ENCODE measurements at regions not wholly inside any gene's neighbourhood (a gene's known extent, or its start where the extent isn't known, plus 50 kb on each side); places are given as distances from the start of the nearest gene placed in this dataset.

DNA sequence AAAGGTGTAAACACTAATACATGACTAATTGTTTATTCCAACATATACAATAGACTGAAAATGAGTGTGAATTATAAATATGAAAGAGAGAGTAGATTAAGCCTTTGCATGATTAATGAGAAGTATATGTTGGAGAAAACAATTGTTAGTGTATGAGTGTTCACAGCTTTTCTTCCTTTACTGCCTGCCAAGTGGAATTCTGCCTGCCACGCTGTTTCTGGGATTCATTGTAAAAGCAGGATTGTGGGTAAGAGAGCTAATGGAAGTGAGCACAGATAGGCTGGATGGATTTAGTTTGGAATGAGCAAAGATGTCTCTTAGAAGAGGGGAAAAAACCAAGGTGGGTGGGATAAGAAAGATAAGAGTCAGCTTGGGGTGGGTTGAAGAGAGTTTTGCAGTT, 129.6 kb upstream of the NMUR2 start:
- ATAC-seq (ENCODE audit: low FRiP score in 2 of 2) = no peak
- Histone ChIP-seq H3K4me1 (no peaks in the 10 kb centered on the region), H3K4me3 (no peak overlapping the region), H3K36me3 (no peaks in the 10 kb centered on the region), H3K27me3 (no peaks in the 10 kb centered on the region), H3K9me3 (no peaks in the 10 kb centered on the region), H3K27ac (no peak overlapping the region)
- DNase-seq = no peak
- TF ChIP-seq POLR2A (IDR thresholded peaks at IDR 0.05) = no peak
- no peak for TF ChIP-seq POLR2AphosphoS5 (IDR thresholded peaks at IDR 0.05)
- no peak for TF ChIP-seq EP300 (IDR thresholded peaks at IDR 0.05)
- TF ChIP-seq, protein P1, sequence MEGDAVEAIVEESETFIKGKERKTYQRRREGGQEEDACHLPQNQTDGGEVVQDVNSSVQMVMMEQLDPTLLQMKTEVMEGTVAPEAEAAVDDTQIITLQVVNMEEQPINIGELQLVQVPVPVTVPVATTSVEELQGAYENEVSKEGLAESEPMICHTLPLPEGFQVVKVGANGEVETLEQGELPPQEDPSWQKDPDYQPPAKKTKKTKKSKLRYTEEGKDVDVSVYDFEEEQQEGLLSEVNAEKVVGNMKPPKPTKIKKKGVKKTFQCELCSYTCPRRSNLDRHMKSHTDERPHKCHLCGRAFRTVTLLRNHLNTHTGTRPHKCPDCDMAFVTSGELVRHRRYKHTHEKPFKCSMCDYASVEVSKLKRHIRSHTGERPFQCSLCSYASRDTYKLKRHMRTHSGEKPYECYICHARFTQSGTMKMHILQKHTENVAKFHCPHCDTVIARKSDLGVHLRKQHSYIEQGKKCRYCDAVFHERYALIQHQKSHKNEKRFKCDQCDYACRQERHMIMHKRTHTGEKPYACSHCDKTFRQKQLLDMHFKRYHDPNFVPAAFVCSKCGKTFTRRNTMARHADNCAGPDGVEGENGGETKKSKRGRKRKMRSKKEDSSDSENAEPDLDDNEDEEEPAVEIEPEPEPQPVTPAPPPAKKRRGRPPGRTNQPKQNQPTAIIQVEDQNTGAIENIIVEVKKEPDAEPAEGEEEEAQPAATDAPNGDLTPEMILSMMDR (IDR thresholded peaks at IDR 0.05) = no peak
- WGBS, 2 donors = 43 to 58% methylated on average over 1 of the region's 1 CpG

DNA sequence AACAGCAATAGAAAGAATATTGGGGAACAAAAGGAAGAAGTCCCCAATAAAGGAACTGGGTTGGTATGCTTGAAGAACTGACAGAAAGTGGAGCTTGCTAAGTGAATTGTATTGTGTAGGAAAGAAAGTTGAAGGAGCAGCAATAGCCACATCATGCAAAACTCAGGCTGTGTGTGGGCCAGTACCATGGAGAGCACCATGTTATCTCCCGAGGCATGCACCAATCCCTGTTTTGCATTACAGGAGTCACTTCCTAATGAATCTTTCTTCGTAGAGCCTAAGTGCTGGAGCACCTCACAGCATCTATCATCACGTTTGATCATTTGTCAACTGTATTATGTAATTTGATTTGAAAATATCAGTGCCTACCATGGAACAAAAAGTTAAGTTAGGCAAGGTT, 137.7 kb upstream of the NMUR2 start:
- ATAC-seq (ENCODE audit: low FRiP score in 2 of 2) = no peak
- no peak for DNase-seq
- WGBS, 2 donors = 4 to 8% methylated on average over 3 of the region's 3 CpGs

GRCh38 chr5:152546493-152546892, 141.4 kb upstream of the NMUR2 start:
- no peak overlapping the region for H3K27ac ChIP-seq
- no peaks in the 10 kb centered on the region for H3K36me3 ChIP-seq
- DNase-seq (no peak), ATAC-seq (ENCODE audit: low FRiP score in 2 of 2) (no peak)
- no peak overlapping the region for H3K4me3 ChIP-seq
- no peaks in the 10 kb centered on the region for H3K4me1 ChIP-seq
- no peaks in the 10 kb centered on the region for H3K9me3 ChIP-seq
- TF ChIP-seq, protein P1 (IDR thresholded peaks at IDR 0.05) = no peak
- no peak for TF ChIP-seq POLR2AphosphoS5 (IDR thresholded peaks at IDR 0.05)
- no peak for TF ChIP-seq EP300 (IDR thresholded peaks at IDR 0.05)
- no peak for TF ChIP-seq POLR2A (IDR thresholded peaks at IDR 0.05)
- no peaks in the 10 kb centered on the region for H3K27me3 ChIP-seq
- 87 to 93% methylated on average over 2 of the region's 2 CpGs for WGBS, 2 donors

More for the DNA sequence above, 137.7 kb upstream of the NMUR2 start:
- H3K4me1 ChIP-seq = no peaks in the 10 kb centered on the region
- TF ChIP-seq, protein P1 (IDR thresholded peaks at IDR 0.05) = no peak
- TF ChIP-seq EP300 (IDR thresholded peaks at IDR 0.05) (no peak), POLR2AphosphoS5 (IDR thresholded peaks at IDR 0.05) (no peak), POLR2A (IDR thresholded peaks at IDR 0.05) (no peak)
- H3K36me3 ChIP-seq = no peaks in the 10 kb centered on the region
- H3K9me3 ChIP-seq = no peaks in the 10 kb centered on the region
- no peak overlapping the region for H3K4me3 ChIP-seq
- H3K27me3 ChIP-seq = no peaks in the 10 kb centered on the region
- H3K27ac ChIP-seq = no peak overlapping the region

GRCh38 chr5:152547202-152547601, 142.1 kb upstream of the NMUR2 start:
- no peak overlapping the region for H3K27ac ChIP-seq
- no peaks in the 10 kb centered on the region for H3K36me3 ChIP-seq
- no peaks in the 10 kb centered on the region for H3K27me3 ChIP-seq
- no peaks in the 10 kb centered on the region for H3K9me3 ChIP-seq
- 53 to 62% methylated on average over 5 of the region's 5 CpGs for WGBS, 2 donors
- ATAC-seq (ENCODE audit: low FRiP score in 2 of 2) (no peak), DNase-seq (no peak)
- H3K4me1 ChIP-seq = no peaks in the 10 kb centered on the region
- no peak overlapping the region for H3K4me3 ChIP-seq
- TF ChIP-seq POLR2AphosphoS5 (IDR thresholded peaks at IDR 0.05) (no peak), EP300 (IDR thresholded peaks at IDR 0.05) (no peak), POLR2A (IDR thresholded peaks at IDR 0.05) (no peak)
- TF ChIP-seq, protein P1 (IDR thresholded peaks at IDR 0.05) = no peak

GRCh38 chr5:152549709-152550108, 144.6 kb upstream of the NMUR2 start:
- no peak overlapping the region for H3K4me3 ChIP-seq
- H3K4me1 ChIP-seq = no peaks in the 10 kb centered on the region
- 80 to 85% methylated on average over 2 of the region's 2 CpGs for WGBS, 2 donors
- H3K36me3 ChIP-seq = no peaks in the 10 kb centered on the region
- H3K27ac ChIP-seq = no peak overlapping the region
- no peak for TF ChIP-seq POLR2AphosphoS5 (IDR thresholded peaks at IDR 0.05)
- TF ChIP-seq, protein P1 (IDR thresholded peaks at IDR 0.05) = no peak
- TF ChIP-seq POLR2A (IDR thresholded peaks at IDR 0.05) = no peak
- no peak for TF ChIP-seq EP300 (IDR thresholded peaks at IDR 0.05)
- ATAC-seq (ENCODE audit: low FRiP score in 2 of 2) = no peak
- DNase-seq = no peak
- no peaks in the 10 kb centered on the region for H3K27me3 ChIP-seq
- no peaks in the 10 kb centered on the region for H3K9me3 ChIP-seq

Measured in upper lobe of left lung (tissue), 6 donors.